PC-9 (cell line): ENCODE measurements at regions not wholly inside any gene's neighbourhood (a gene's known extent, or its start where the extent isn't known, plus 50 kb on each side); places are given as distances from the start of the nearest gene placed in this dataset.
"Not testable (repeated sequence)": the region's sequence is repeated elsewhere in the genome, so short reads cannot be mapped to it uniquely, and the experiment has no call there.

Experiments
- BruUV-seq: library from RNA; stranded (reverse); fragments of 400-500 nt; replicated peaks from 2 replicates; lab custom pipeline; 2021; lab: Mats Ljungman, UMichigan
- CTCF ChIA-PET: fragments of 300-600 bp; sonication (Branson Sonifier 250); formaldehyde crosslinking; loops from one replicate; lab custom pipeline; 2022; ENCODE audit warnings: antibody characterized with exemption; lab: Charles Lee
- POLR2A ChIA-PET: fragments of 300-600 bp; sonication (Branson Sonifier 250); formaldehyde crosslinking; loops from one replicate; lab custom pipeline; 2022; ENCODE audit warnings: antibody characterized with exemption; ENCODE audit not compliant: unreplicated experiment; lab: Charles Lee
- DNase-seq, 2 experiments: peaks; one replicate each; pipeline versions ENCODE4 v3.0.0 to v3.0.0-alpha.2; 2015 to 2022; ENCODE audit warnings: mixed read lengths in 1 of 2
- H2AFZ ChIP-seq: fragments of 200-600 bp; sonication (generic); 2 replicates; pipeline ENCODE4 v1.8.1; 2017; ENCODE audit warnings: antibody characterized with exemption
- H3F3A ChIP-seq: fragments of 200-600 bp; sonication (generic); 2 replicates; pipeline ENCODE4 v1.8.1; 2017; ENCODE audit warnings: antibody characterized with exemption, mild to moderate bottlenecking, low read depth; ENCODE audit not compliant: insufficient read depth
- H3K27ac ChIP-seq: fragments of 200-600 bp; sonication (generic); 2 replicates; pipeline ENCODE4 v1.6.1; 2016; ENCODE audit warnings: mixed run types
- H3K27me3 ChIP-seq: fragments of 200-600 bp; sonication (generic); 2 replicates; pipeline ENCODE4 v1.6.1; 2016; ENCODE audit warnings: low read depth, mixed run types; ENCODE audit not compliant: insufficient read depth
- H3K36me3 ChIP-seq: fragments of 200-600 bp; sonication (generic); 2 replicates; pipeline ENCODE4 v1.6.1; 2016; ENCODE audit warnings: low read depth, mixed run types
- H3K4me1 ChIP-seq: fragments of 200-600 bp; sonication (generic); replicated peaks from 2 replicates; pipeline ENCODE4 v1.6.1; 2016; ENCODE audit warnings: mixed run types; ENCODE audit not compliant: insufficient read depth
- H3K4me2 ChIP-seq: fragments of 200-600 bp; sonication (generic); 2 replicates; pipeline ENCODE4 v1.6.1; 2017; ENCODE audit warnings: mixed run types
- H3K4me3 ChIP-seq: fragments of 200-600 bp; sonication (generic); 2 replicates; pipeline ENCODE4 v1.6.1; 2016; ENCODE audit warnings: mixed run types
- H3K79me2 ChIP-seq: fragments of 200-600 bp; sonication (generic); 2 replicates; pipeline ENCODE4 v1.6.1; 2017; ENCODE audit warnings: low read depth, mixed run types
- H3K9me2 ChIP-seq: fragments of 200-600 bp; sonication (generic); 2 replicates; pipeline ENCODE4 v1.8.1; 2017; ENCODE audit warnings: mild to moderate bottlenecking; ENCODE audit not compliant: insufficient read depth
- H3K9me3 ChIP-seq: fragments of 200-600 bp; sonication (generic); 2 replicates; pipeline ENCODE4 v1.8.1; 2016; ENCODE audit warnings: low read depth; ENCODE audit not compliant: insufficient read depth
- H4K20me1 ChIP-seq: fragments of 200-600 bp; sonication (generic); 2 replicates; pipeline ENCODE4 v1.8.1; 2017; ENCODE audit not compliant: insufficient read depth
- CTCF ChIP-seq: fragments of 200-600 bp; sonication (generic); conservative IDR thresholded peaks from 2 replicates; pipeline ENCODE4 v1.6.1; 2017; ENCODE audit warnings: mixed run types, antibody characterized with exemption, mild to moderate bottlenecking, moderate library complexity
- EZH2 ChIP-seq: fragments of 200-600 bp; sonication (generic); IDR thresholded peaks from 2 replicates; pipeline ENCODE4 v1.8.0; 2017; ENCODE audit warnings: antibody characterized with exemption, low read depth
- intact Hi-C: fragments of 100-400 bp; cut with micrococcal nuclease; formaldehyde crosslinking; loops from one replicate; pipeline ENCODE4 v1.10.0; 2022; ENCODE audit not compliant: unreplicated experiment

- Histone ChIP-seq H3K4me3 (no peak overlapping the region), H3K27me3 (no peaks in the 10 kb centered on the region), H3K27ac (no peak overlapping the region), H3K4me1 (no peaks in the 10 kb centered on the region), H3K9me3 (no peaks in the 10 kb centered on the region), H3K4me2 (no peak overlapping the region), H3K36me3 (no peaks in the 10 kb centered on the region), H3K9me2 (no peaks in the 10 kb centered on the region), H3F3A (no peaks in the 10 kb centered on the region), H3K79me2 (no peaks in the 10 kb centered on the region), H2AFZ (no peak overlapping the region), H4K20me1 (no peaks in the 10 kb centered on the region)
- BruUV-seq, result no TSS peak
- DNase-seq, result no peak
- ChIA-PET CTCF (no interaction called here), POLR2A (no interaction called here)
- TF ChIP-seq CTCF (no peak), EZH2 (no peak)
- intact Hi-C loops, result no loop called here
Observed at GRCh38 chr4:79827283-79827682, 245.7 kb downstream of the ANTXR2 start.

- Histone ChIP-seq H3K4me2 (no peak overlapping the region), H3K79me2 (no peaks in the 10 kb centered on the region), H3K9me2 (no peaks in the 10 kb centered on the region), H3K36me3 (no peaks in the 10 kb centered on the region), H3K9me3 (no peaks in the 10 kb centered on the region), H3K4me1 (no peaks in the 10 kb centered on the region), H2AFZ (no peak overlapping the region), H3K27ac (no peak overlapping the region), H3K4me3 (no peak overlapping the region), H3F3A (no peaks in the 10 kb centered on the region), H4K20me1 (no peaks in the 10 kb centered on the region), H3K27me3 (no peaks in the 10 kb centered on the region)
- ChIA-PET CTCF (no interaction called here), POLR2A (no interaction called here)
- DNase-seq, result no peak
- no peak for TF ChIP-seq CTCF
- TF ChIP-seq EZH2, result no peak
- BruUV-seq, result no TSS peak
- intact Hi-C loops, result no loop called here
Observed at GRCh38 chr4:79823148-79823763, 249.8 kb downstream of the ANTXR2 start.

GRCh38 chr4:79820427-79820826 lies 252.6 kb downstream of the ANTXR2 start:
- Histone ChIP-seq H3K4me1 (no peaks in the 10 kb centered on the region), H3K4me3 (no peak overlapping the region), H3K79me2 (no peaks in the 10 kb centered on the region), H3K27ac (no peak overlapping the region), H3K9me2 (no peaks in the 10 kb centered on the region), H2AFZ (no peak overlapping the region), H4K20me1 (no peaks in the 10 kb centered on the region), H3K4me2 (no peak overlapping the region), H3F3A (no peaks in the 10 kb centered on the region), H3K9me3 (no peaks in the 10 kb centered on the region), H3K36me3 (no peaks in the 10 kb centered on the region), H3K27me3 (no peaks in the 10 kb centered on the region)
- no peak for TF ChIP-seq CTCF
- TF ChIP-seq EZH2, result no peak
- CTCF ChIA-PET, result no interaction called here
- POLR2A ChIA-PET, result no interaction called here
- intact Hi-C loops, result no loop called here
- DNase-seq, result no peak
- BruUV-seq, result no TSS peak

- H4K20me1 ChIP-seq, intact Hi-C loops, H3K4me2 ChIP-seq, H3K4me3 ChIP-seq, H3K79me2 ChIP-seq, H3K9me3 ChIP-seq, POLR2A ChIA-PET, DNase-seq, H3K27me3 ChIP-seq, H3F3A ChIP-seq, H3K36me3 ChIP-seq, CTCF ChIA-PET, BruUV-seq, H3K9me2 ChIP-seq, H3K4me1 ChIP-seq, H3K27ac ChIP-seq, H2AFZ ChIP-seq: not testable (repeated sequence)
Observed at GRCh38 chr4:79807933-79808332, 265.1 kb downstream of the ANTXR2 start.
